Smooth muscle cell (in vitro differentiated cells): ENCODE measurements at regions not wholly inside any gene's neighbourhood (a gene's known extent, or its start where the extent isn't known, plus 50 kb on each side); places are given as distances from the start of the nearest gene placed in this dataset.

Experiments
- DNase-seq: peaks from one replicate; lab custom pipeline; 2025; ENCODE audit not compliant: unreplicated experiment; lab: John Stamatoyannopoulos, UW
- H2AFZ ChIP-seq: fragments of 200-600 bp; sonication (generic); 2 replicates; pipeline ENCODE4 v1.6.0; 2016; ENCODE audit warnings: antibody characterized with exemption, low read depth, mild to moderate bottlenecking
- H3F3A ChIP-seq: fragments of 200-600 bp; sonication (generic); 2 replicates; pipeline ENCODE4 v1.6.0; 2017; ENCODE audit warnings: antibody characterized with exemption, low read depth
- H3K27ac ChIP-seq: fragments of 200-600 bp; sonication (generic); 2 replicates; pipeline ENCODE4 v1.5.1; 2016; ENCODE audit warnings: low read depth, mild to moderate bottlenecking
- H3K27me3 ChIP-seq: fragments of 200-600 bp; sonication (generic); 2 replicates; pipeline ENCODE4 v1.6.1; 2016; ENCODE audit warnings: low read depth, mild to moderate bottlenecking
- H3K36me3 ChIP-seq: fragments of 200-600 bp; sonication (generic); 2 replicates; pipeline ENCODE4 v1.5.1; 2016; ENCODE audit warnings: low read depth
- H3K4me1 ChIP-seq: fragments of 200-600 bp; sonication (generic); 2 replicates; pipeline ENCODE4 v1.5.1; 2016; ENCODE audit warnings: low read depth
- H3K4me2 ChIP-seq: fragments of 200-600 bp; sonication (generic); 2 replicates; pipeline ENCODE4 v1.6.0; 2016; ENCODE audit warnings: mild to moderate bottlenecking
- H3K4me3 ChIP-seq: fragments of 200-600 bp; sonication (generic); 2 replicates; pipeline ENCODE4 v1.5.1; 2016; ENCODE audit warnings: mild to moderate bottlenecking
- H3K79me2 ChIP-seq: fragments of 200-600 bp; sonication (generic); 2 replicates; pipeline ENCODE4 v1.6.0; 2016; ENCODE audit warnings: low read depth, mild to moderate bottlenecking
- H3K9ac ChIP-seq: fragments of 200-600 bp; sonication (generic); 2 replicates; pipeline ENCODE4 v1.6.0; 2016; ENCODE audit warnings: low read depth
- H3K9me3 ChIP-seq: fragments of 200-600 bp; sonication (generic); replicated peaks from 2 replicates; pipeline ENCODE4 v1.5.1; 2016; ENCODE audit warnings: low read depth
- H4K20me1 ChIP-seq: fragments of 200-600 bp; sonication (generic); 2 replicates; pipeline ENCODE4 v1.6.0; 2016; ENCODE audit warnings: low read depth
- CTCF ChIP-seq: fragments of 200-600 bp; sonication (generic); IDR thresholded peaks from 2 replicates; pipeline ENCODE4 v1.5.1; 2017; ENCODE audit warnings: borderline replicate concordance, mild to moderate bottlenecking, antibody characterized with exemption; ENCODE audit not compliant: insufficient read depth, poor library complexity, severe bottlenecking
- WGBS: methylation state at CpG from one replicate; pipeline ENCODE4 v1.1.7; 2016; ENCODE audit warnings: low lambda C conversion rate; 5-methylcytosine and 5-hydroxymethylcytosine counted together

DNA sequence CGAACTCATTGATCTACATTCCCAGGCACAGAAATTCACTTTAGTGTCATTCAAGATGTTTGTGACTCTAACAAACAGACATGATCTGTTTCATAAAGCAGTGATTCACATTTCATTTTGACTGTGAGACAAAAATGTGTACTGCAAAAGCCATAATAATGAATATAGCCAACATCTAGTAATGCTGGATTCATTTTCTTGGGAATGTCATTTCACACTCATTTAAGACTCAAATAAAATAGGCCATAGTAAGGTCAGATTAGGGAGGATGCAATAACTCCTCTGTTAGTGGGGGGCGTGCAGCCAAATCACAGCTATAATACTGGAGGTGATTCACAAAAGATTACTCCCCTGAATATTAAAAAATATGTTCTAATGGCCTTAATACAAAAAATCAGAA is 566.6 kb upstream of the ZWINT start:
- Histone ChIP-seq H3K4me2 (no peak overlapping the region), H3K36me3 (no peaks in the 10 kb centered on the region), H2AFZ (no peak overlapping the region), H3K27ac (no peak overlapping the region), H3K9ac (no peak overlapping the region), H4K20me1 (no peaks in the 10 kb centered on the region), H3K4me1 (no peaks in the 10 kb centered on the region), H3F3A (no peaks in the 10 kb centered on the region), H3K79me2 (no peaks in the 10 kb centered on the region), H3K27me3 (no peaks in the 10 kb centered on the region), H3K9me3 (no peaks in the 10 kb centered on the region), H3K4me3 (no peak overlapping the region)
- 96% methylated on average over 2 of the region's 2 CpGs for WGBS
- DNase-seq, result no peak
- no peak for TF ChIP-seq CTCF

GRCh38 chr10:56920601-56921261 is 559.7 kb upstream of the ZWINT start:
- no peak overlapping the region for H3K4me3 ChIP-seq
- H3K27me3 ChIP-seq, result no peaks in the 10 kb centered on the region
- H3K4me1 ChIP-seq, result no peaks in the 10 kb centered on the region
- no peaks in the 10 kb centered on the region for H3F3A ChIP-seq
- no peaks in the 10 kb centered on the region for H3K9me3 ChIP-seq
- no peak for DNase-seq
- H3K9ac ChIP-seq, result no peak overlapping the region
- no peak for TF ChIP-seq CTCF
- H3K79me2 ChIP-seq, result no peaks in the 10 kb centered on the region
- H3K27ac ChIP-seq, result no peak overlapping the region
- no peak overlapping the region for H3K4me2 ChIP-seq
- no peaks in the 10 kb centered on the region for H4K20me1 ChIP-seq
- 57% methylated on average over 11 of the region's 11 CpGs for WGBS
- no peak overlapping the region for H2AFZ ChIP-seq
- no peaks in the 10 kb centered on the region for H3K36me3 ChIP-seq

- Histone ChIP-seq H3K4me1 (no peaks in the 10 kb centered on the region), H3K9ac (no peak overlapping the region), H3F3A (no peaks in the 10 kb centered on the region), H4K20me1 (no peaks in the 10 kb centered on the region), H3K9me3 (no peaks in the 10 kb centered on the region), H2AFZ (no peak overlapping the region), H3K4me2 (no peak overlapping the region), H3K27ac (no peak overlapping the region), H3K4me3 (no peak overlapping the region), H3K79me2 (no peaks in the 10 kb centered on the region), H3K36me3 (no peaks in the 10 kb centered on the region), H3K27me3 (no peaks in the 10 kb centered on the region)
- 64% methylated on average over 2 of the region's 2 CpGs for WGBS
- no peak for TF ChIP-seq CTCF
- DNase-seq, result no peak
Measured at GRCh38 chr10:56912043-56912442, 551.0 kb upstream of the ZWINT start.

DNA sequence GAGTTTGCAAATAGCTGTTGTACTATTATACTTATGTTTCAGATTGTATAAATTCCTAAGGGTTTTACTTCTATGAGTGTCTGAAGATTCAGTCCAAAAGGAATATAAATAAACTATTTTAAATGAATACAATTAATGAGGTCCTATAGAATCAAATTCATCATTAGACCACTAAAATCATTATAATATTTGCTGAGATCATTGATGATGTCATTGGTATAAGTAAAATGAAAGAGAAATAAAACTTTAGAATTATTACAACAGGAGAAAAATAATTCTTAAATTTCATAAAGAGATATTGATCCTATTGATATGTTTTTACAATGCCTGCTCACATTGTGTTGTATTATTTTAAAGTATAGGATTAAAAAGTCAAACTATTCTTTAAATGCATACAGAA is 544.0 kb upstream of the ZWINT start:
- no peaks in the 10 kb centered on the region for H3K36me3 ChIP-seq
- H3F3A ChIP-seq, result no peaks in the 10 kb centered on the region
- no peaks in the 10 kb centered on the region for H3K9me3 ChIP-seq
- H4K20me1 ChIP-seq, result no peaks in the 10 kb centered on the region
- no peaks in the 10 kb centered on the region for H3K79me2 ChIP-seq
- no peak overlapping the region for H3K27ac ChIP-seq
- no peak for DNase-seq
- H3K9ac ChIP-seq, result no peak overlapping the region
- H2AFZ ChIP-seq, result no peak overlapping the region
- H3K4me3 ChIP-seq, result no peak overlapping the region
- no peak overlapping the region for H3K4me2 ChIP-seq
- H3K4me1 ChIP-seq, result no peaks in the 10 kb centered on the region
- no peak for TF ChIP-seq CTCF
- no peaks in the 10 kb centered on the region for H3K27me3 ChIP-seq
